ENCODE measurements at regions not wholly inside any gene's neighbourhood (a gene's known extent, or its start where the extent isn't known, plus 50 kb on each side); places are given as distances from the start of the nearest gene placed in this dataset.

DNA sequence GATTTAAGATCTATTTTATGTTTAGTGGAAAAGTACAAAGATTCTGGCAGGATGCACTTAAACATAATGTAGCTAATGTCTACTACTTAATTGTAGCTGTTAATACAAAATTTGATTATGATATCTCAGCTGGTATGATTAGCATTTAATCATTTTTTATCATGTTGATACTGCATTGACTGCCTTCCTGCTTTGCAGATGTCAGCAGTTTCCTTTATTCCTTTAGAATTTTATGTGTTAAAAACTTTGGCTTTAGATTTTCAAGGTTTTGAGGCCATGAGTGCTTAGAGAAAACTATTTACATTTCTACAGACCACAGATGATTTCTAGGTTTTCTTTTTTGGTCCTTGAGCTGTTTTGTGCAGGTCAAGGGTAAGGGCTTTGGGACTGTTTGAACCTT is 152.2 kb downstream of the ZNF326 start:
- TF ChIP-seq, protein P1, sequence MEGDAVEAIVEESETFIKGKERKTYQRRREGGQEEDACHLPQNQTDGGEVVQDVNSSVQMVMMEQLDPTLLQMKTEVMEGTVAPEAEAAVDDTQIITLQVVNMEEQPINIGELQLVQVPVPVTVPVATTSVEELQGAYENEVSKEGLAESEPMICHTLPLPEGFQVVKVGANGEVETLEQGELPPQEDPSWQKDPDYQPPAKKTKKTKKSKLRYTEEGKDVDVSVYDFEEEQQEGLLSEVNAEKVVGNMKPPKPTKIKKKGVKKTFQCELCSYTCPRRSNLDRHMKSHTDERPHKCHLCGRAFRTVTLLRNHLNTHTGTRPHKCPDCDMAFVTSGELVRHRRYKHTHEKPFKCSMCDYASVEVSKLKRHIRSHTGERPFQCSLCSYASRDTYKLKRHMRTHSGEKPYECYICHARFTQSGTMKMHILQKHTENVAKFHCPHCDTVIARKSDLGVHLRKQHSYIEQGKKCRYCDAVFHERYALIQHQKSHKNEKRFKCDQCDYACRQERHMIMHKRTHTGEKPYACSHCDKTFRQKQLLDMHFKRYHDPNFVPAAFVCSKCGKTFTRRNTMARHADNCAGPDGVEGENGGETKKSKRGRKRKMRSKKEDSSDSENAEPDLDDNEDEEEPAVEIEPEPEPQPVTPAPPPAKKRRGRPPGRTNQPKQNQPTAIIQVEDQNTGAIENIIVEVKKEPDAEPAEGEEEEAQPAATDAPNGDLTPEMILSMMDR (IDR thresholded peaks at IDR 0.05) = no peak
- TF ChIP-seq POLR2A (IDR thresholded peaks at IDR 0.05) (no peak), POLR2AphosphoS5 (IDR thresholded peaks at IDR 0.05) (no peak)

Measured in breast epithelium (tissue), 3 donors.